GM18507 (cell line): ENCODE measurements at regions not wholly inside any gene's neighbourhood (a gene's known extent, or its start where the extent isn't known, plus 50 kb on each side); places are given as distances from the start of the nearest gene placed in this dataset.
"Not testable (repeated sequence)": the region's sequence is repeated elsewhere in the genome, so short reads cannot be mapped to it uniquely, and the experiment has no call there.

Experiments used
- DNase-seq: peaks from one replicate; pipeline ENCODE4 v3.0.0; 2011; ENCODE audit warnings: low read depth; ENCODE audit not compliant: insufficient read length; ENCODE audit errors: extremely low spot score
- FAIRE-seq: peaks from 2 replicates; lab custom pipeline; 2011; peaks lifted over from hg19 to GRCh38; lab: Jason Lieb, UNC

DNA sequence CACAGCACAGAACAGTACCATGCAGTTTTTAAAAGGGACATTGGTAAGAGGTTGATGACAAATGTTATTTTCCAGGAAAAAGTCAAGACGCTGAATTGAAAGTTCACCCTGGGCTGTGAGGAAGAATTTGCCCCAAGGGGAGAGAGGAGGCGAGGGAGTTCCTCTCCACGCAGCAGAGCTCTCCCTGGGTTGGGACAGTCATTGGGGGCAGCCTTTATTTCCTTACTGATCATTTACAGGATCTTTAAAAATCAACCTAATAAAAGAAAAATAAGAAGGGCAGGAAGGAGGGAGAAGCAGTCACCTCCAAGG is 49.9 kb upstream of the WNT7B start:
- DNase-seq (no peak), FAIRE-seq (no peak)

DNA sequence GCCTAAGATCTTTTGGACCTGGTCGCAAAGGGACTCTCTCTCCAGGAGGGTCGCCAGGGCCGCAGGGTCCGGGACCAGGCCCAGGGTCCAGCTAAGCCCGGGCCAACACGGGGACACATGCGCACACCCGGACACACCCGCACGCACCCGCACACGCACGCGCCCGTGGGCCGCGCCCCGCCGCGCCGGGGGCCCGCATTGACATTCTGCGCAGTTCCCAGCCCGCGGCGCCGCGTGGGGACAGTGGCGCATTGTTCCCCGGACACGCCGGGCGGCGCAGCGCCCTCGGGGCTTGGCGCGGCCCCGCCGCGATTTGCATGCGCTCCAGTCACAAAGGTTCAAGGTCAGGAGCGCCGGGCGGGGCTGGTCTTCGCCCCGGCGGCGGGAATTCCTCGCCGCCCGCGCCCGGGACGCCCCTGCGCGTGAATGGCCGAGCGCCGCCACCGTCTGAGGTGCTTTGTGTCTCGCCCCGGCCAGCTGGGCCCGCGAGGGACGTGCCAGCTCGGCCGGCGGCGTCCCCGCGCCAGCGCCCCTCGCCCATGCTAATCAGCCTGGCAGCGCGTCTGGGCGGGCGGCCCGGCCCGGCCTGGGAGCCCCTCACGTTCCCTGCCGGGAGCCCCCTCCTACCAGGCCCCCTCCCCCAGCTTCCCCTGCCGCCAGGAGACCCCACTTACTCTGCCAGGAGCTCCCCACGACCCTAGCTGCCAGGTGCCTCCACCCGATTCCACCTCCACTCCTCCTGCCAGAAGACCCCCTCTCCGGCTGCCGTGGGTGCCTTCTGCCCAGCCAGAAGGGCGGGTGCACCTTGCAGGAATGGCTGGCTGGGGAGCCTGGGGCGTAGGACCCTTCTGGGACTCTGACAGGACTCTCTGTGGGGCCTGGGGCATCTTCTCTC is 50.5 kb upstream of the WNT7B start:
- FAIRE-seq = no peak

DNA sequence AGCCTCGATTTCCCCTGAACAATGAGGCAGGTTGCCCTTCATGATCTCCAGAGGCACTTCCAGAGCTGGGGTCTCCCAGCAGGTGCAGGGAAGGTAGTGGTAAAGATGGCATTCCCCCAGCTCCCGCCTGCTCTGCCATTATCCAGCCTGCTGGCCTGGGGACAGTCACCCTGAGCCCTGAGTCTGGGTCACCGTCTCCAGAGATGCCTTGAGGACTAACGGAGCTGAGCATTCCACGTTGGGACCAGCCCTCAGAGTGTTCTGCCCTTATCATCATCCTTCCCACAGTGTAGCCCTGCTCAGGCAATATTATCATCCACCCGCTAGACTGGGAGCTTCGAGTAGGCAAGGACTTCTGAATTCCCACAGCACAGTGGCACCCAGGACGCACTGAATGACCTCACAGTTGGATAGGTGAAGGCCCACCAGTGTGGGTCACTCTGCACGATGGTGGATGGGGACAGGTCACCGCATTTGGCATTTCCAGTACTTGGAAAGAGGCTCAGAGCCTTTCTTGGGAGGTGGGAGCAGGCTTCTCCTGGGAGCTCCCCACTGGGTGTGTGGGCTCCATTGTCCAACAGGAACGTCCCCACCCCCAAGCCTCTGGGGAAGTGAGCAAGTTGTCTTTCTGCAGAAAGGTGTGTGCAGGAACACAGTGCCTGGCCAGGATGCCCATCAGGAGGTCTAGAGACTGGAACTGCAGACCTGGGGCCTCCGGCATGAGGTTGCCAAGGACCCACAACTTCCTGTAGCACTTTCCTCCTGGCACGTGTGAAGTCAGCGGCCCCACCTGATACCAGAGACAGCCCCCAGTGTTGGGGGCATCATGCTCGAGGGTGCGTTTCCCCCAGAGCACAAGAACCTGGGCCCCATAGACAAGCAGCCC is 51.4 kb upstream of the WNT7B start:
- FAIRE-seq = no peak

More for the DNA sequence above, 50.5 kb upstream of the WNT7B start:
- DNase-seq = no peak

DNA sequence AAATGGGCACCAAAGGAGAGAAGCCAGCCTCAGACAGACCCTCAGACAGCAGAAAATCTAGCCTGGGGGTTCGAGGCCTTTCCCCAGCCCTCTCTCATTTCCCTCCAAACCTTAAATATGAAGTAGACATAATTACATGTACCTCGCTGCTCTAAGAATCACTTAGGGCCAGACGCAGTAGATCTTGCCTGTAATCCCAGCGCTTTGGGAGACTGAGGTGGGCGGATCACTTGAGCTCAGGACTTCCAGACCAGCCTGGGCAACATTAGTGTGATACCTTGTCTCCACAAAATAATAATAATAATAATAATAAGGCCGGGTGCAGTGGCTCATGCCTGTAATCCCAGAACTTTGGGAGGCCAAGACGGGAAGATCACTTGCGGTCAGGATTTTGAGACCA is 52.1 kb upstream of the WNT7B start:
- DNase-seq (no peak), FAIRE-seq (no peak)

More for the DNA sequence above, 51.4 kb upstream of the WNT7B start:
- DNase-seq = no peak

DNA sequence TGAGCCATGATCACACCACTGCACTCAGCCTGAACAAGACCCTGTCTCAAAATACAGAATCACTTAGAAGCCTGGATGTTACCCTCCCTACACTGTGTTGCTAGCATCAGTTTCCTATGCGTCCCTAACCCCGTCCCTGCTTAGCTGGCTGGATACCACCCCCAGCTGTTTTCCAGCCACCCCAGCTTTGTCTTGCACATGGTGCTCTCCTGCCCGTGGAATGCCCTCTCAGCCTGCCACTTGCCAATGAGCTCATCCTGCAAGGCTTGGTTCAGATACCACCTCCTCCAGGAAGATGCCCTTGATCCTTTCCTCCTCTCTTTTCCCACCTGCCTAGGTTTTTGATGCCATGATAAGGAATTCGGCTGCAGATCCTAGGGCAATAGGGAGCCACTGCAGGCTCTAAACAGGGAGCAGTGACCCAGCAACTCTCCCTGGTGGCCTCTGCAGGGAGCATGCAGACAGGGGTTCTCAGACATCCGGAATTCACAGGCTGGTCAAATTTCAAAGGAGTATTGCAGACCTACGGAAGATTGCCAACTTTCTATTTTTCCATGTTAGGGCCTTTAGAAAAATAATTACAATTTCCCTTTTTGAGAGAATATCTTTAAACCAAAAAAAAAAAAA is 52.7 kb upstream of the WNT7B start:
- DNase-seq (no peak), FAIRE-seq (no peak)

DNA sequence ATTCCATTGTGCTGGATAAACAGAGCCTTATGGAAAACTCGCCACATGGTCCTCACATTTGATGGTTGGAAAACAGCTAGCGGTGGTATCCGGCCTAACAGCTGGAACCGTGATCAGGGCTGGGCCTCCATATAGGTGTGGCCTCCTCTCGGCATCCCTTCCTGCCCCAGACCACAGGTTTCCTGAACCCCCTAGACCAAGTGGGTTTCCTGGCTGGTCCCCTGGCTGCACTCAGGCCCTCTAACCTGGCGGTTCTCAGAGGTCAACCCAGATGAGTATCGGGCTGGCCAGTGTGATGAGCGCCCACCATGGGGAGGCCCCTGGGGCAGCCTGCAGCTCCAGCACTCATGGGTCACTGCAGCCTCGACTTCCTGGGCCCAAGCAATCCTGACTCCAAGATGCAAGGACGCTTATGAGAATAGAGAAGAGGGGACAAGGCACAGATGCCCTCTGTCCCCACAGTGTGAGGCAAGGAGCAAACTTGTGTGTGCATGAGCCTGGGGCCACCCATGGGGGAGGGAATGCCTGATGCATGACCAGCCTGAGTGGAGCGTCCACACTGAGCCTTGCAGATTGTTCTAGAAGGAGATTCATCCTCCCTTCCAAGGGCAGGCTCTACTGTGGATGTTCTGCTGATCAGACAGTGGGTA is 53.4 kb upstream of the WNT7B start:
- DNase-seq = no peak
- FAIRE-seq = no peak

DNA sequence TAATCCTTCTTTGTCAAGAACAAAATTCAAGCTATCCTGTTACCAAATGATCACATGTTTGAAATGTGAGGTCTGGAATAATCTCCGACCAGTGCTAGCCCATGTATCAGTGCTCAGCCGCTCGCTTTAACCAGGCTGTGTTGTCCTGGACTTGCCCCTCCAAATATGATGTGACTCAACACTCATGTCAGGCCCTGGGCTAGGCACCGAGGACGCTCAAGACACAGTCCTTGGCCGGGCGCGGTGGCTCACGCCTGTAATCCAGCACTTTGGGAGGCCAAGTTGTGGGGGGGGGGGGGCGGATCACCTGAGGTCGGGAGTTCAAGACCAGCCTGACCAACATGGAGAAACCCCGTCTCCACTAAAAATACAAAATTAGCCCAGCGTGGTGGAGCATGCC is 54.1 kb upstream of the WNT7B start:
- FAIRE-seq (no peak), DNase-seq (no peak)

DNA sequence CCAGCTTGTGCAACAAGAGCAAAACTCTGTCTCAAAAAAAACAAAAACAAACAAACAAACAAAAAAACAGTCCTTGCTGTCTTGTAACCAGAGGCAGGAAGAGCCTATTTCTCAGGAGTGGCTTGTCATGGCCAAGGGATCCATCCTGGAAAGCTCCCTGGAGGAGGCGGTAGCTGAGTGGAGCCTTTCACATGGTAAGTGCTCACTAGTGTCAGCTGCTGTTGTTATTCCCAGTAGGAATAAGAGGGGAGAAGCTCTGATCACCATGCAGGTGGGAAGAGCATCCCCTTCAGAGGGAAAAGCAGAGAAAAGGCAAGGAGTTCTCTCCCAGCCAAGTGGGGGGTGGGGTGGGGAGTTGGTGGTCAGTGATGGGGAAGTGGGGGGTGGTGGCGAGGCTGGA is 54.6 kb upstream of the WNT7B start:
- FAIRE-seq = no peak
- no peak for DNase-seq

DNA sequence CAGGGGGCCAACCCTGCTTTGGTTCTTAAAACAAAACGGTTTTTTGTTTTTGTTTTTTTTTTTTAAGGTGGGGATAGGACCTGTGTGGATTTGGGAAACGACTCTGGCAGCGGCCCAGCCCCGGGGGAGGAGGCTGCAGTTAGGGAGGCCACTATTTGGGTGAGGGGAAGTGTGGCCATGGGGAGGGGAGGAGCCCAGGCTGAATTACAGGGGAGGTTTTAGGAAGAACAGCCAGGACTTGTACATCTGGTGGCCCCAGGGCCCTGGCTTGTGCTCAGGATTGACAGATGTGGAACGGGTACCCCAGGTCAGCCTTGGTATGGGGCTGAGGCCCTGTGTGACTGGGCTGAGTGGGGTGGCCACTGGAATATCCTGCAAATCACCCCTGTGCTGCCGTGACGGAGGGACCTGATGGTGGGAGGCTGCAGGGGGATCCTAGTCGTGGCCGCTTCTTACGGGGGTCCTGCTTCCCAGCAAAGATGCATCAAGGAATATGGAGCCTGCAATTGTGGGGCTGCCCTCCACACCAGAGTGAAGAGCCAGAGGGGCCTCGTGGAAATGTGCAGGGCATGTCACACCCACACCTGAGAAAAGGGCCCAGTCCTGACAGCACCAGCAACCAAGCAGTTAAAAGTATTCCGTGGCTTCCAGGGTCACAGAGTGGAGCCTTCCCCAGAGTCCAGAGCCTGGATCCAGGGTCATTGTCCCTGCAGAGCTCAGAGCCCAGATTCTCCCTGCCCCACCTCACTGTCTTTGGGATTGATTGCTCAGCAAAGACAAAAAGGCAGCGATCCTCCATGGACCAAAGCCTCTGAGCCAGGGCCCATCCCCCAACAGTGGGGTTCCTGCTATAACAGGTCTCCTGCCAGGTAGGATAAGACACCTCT is 55.2 kb upstream of the WNT7B start:
- DNase-seq (no peak), FAIRE-seq (no peak)

DNA sequence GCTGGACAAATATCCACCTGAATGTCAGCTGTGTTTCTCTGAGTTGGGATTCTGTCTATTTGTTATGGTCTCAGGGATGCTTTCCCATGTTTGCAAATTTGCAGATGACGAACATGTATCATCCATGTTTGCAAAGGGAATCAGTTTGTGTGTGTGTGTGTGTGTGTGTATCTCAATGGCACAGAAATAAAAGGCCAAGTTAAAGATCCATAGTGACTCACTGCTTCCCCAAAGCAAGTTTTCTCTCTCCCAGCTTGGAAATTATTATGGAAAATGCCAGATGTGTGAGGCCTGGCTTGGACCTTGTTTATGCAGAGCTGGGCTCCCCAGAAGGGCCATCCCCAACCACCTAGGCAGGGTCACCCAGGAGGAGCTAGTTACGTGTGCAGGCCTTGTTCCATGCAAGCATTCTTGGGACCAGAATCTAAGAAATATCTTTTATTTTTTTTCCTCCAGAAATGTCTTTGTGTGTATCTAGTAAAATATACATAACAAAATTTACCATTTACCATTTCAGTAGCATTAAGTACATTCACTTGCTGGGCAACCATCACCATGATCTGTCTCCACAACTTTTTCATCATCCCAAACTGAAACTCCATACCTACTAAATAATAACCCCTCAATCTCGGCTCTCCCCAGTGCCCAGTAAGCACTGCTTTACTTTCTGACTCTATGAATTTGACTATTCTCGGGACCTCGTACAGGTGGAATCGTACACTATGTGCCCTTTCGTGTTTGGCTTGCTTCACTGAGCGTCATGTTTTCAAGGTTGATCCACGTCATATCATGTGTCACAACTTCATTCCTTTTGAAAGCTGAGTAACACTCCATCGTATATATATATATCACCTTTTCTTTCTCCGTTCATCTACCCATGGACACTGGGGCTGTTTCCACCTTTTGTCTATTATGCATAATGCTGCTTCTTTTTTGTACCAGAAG is 56.6 kb upstream of the WNT7B start:
- FAIRE-seq (no peak), DNase-seq (no peak)

DNA sequence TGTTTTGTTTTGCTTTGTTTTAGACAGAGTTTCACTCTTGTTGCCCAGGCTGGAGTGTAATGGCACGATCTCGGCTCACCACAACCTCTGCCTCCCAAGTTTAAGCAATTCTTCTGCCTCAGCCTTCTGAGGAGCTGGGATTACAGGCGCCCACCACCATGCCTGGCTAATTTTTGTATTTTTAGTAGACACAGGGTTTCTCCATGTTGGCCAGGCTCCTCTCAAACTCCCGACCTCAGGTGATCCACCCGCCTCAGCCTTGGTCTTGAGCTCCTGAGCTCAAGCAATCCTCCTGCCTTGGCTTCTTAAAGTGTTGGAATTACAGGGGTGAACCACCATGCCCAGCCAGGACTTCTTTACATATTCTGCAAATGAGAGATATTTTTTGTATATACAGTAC is 57.5 kb upstream of the WNT7B start:
- not testable (repeated sequence) for DNase-seq, FAIRE-seq

DNA sequence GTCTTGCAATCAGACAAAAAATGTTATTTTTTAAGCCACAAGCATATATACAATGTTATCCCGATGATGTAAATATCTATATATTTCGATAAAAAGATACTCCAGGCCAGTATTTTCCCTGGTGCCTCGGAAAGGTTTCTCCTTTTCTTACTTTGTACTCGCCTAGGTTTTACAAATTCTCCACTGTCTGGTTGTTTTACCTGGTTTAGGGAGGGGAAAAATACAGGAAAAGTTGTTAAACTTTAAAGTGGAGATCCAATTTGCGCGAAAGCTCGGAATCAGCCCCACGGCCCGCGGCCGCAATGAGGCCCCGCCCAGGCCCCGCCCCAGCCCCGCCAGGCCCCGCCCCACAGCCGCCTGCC is 58.4 kb upstream of the WNT7B start:
- no peak for FAIRE-seq

DNA sequence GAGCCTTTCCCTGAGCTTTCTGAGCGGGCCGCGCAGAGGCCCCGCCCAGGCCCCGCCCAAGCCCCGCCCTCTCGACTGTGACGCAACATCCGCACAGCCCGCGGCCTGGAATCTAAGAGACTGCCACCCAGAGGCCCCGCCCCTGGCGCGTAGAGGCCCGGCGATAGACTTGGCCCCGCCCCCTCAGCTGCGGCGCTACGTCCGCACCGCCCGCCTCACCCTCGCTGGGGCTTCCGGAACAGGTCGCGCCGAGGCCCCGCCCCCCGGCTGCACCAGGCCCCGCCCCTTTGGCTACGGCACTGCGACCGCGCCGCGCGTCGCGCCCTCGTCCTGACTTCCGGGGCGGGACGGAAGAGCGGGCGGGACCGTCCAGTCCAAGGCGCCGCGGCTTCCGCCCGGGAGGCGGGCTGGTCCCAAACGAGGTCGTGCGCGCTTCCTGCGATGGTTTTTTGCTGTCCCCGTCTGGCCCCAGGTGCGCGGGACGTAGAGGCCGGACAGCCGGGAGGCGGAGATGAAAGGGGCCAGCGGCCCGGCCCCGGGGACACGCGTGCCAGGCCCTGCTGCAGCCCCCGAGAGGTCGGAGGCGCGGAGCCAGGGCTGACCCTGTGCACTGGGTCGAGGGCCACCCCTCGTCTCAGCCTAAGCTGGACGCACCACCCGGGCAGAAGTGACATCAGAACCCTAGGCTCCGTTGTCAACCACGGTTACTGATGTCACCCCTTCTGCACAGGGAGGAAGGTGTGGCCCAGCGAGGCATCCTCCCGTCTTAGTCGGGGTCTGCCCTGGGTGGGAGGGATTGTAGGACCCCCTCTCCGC is 59.0 kb upstream of the WNT7B start:
- peak; percentile 98 for FAIRE-seq

More for the DNA sequence above, 58.4 kb upstream of the WNT7B start:
- DNase-seq = no peak

DNA sequence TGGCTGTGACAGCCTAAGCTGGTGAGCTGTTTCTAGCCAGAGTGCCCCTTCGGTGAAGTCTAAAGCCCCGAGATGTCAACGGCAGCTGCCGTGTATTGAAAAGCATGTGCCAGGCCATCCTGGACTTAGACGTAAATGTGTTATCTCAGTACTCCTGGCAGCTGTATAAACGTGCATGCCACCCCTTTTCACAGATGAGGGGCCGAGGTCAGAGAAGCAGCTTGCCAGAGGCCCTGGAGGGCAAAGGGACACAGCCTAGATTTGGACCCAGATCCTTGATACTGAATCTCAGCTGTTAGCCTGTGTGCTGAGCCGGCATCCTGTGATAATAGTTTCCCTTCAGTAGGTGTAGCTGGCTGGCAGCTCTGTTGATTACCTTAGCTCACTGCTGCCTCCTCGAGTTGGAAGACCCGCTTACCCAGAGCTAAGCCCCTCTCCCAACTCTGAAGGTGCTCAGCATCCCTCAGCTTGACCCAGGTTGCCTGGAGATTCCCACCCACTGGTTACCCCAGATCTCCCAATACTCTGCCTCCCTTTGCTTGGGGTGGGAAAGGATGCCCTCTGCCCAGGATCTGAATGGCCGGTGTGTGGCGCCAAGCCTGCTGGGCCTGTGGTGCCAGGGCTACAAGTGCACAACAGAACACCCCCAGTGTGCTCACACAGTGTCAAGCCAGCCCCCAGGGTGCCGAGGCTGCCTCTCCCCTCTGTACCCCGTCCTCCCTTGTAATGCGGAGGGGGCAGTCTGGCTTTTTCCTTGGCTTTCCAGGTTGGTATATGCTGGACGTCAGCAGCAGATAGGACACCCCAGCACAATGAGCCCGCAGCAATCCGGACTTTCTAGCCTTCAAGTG is 59.8 kb upstream of the WNT7B start:
- DNase-seq (no peak), FAIRE-seq (peak; percentile 63)

More for the DNA sequence above, 59.0 kb upstream of the WNT7B start:
- peak; percentile 100 for DNase-seq

DNA sequence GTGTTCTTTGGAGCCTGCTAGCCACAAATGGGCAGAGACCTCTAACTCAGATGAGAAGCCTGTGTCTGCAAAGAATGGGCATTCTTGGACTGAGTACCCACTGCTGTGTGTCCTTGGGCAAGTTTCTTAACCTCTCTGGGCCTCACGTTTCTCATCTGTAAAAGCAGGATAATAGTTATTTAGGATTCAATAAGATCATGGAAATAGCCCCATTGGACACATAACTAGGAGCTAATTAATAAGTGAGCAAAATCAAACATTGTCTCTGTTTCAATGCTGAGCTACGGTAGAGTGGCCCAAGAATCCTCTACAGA is 61.2 kb upstream of the WNT7B start:
- no peak for DNase-seq
- FAIRE-seq = no peak
